ENCODE measurements at regions not wholly inside any gene's neighbourhood (a gene's known extent, or its start where the extent isn't known, plus 50 kb on each side); places are given as distances from the start of the nearest gene placed in this dataset.
"Not testable (repeated sequence)": the region's sequence is repeated elsewhere in the genome, so short reads cannot be mapped to it uniquely, and the experiment has no call there.

- no peak for ATAC-seq (ENCODE audit: poor library complexity)
- DNase-seq = no peak
- intact Hi-C loops (cut with DNase I) = no loop called here
Observed at GRCh38 chrX:43148305-43148704, 370.3 kb upstream of the PPP1R2C start.

GRCh38 chrX:43165343-43165920, 387.5 kb upstream of the PPP1R2C start:
- intact Hi-C loops (cut with DNase I) = no loop called here
- ATAC-seq (ENCODE audit: poor library complexity) = no peak
- no peak for DNase-seq

DNA sequence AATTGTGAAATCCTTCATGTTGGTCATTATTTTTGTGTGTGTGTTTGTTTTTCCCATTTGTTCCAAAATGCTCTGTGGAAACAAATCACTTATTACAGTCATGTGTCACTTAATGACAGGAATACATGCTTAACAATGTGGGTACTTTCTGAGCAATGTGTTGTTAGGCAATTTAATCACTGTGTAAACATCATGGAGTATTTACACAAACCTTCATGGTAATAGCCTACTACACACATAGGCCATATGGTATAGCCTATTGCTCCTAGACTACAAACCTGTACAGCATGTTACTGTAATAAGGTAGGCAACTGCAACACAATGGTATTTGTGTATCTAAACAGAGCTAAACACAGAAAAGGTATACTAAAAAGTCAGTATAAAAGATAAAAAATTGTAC, 388.9 kb upstream of the PPP1R2C start:
- ATAC-seq (ENCODE audit: poor library complexity) (no peak), DNase-seq (no peak)
- intact Hi-C loops (cut with DNase I) = no loop called here

DNA sequence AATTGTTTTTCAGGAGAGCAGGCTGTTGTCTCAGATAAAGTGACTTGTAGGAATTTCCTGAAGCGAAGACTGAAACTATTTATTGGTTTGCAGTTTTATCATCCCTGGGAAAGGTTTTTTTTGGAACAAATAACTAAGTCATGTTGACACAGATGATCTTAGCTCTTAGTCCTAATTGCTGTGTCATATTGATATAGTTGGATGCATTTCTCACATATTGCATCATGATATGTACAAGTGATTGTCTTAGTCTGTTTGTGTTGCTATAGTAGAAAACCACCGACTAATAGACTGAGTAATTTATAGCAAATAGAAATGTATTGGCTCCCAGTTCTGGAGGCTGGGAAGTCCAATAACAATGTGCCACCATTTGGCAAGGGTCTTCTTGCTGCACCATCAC, 397.5 kb upstream of the PPP1R2C start:
- no peak for DNase-seq
- no peak for ATAC-seq (ENCODE audit: poor library complexity)

GRCh38 chrX:43176686-43177085, 398.7 kb upstream of the PPP1R2C start:
- no peak for DNase-seq
- intact Hi-C loops (cut with DNase I) = no loop called here
- no peak for ATAC-seq (ENCODE audit: poor library complexity)

More for the DNA sequence above, 397.5 kb upstream of the PPP1R2C start:
- intact Hi-C loops (cut with DNase I) = no loop called here

DNA sequence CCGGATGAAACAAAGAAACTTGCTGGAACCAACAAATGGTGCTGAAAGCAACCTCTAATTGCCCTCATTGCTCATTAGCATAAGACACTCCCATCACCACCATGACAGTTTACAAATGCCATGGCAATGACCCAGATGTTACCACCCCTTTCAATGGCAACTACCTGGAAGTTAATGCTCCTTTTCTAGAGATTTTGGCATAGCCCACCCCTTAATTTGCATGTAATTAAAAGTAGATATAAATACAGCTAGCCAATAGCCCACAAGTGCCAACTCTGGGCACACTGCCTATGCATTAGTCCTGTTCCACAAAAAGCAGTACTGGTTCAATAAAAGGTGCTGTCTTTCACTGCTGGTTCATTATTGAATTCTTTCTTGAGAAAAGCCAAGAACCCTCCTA, 410.3 kb upstream of the PPP1R2C start:
- DNase-seq (no peak), ATAC-seq (ENCODE audit: poor library complexity) (no peak)
- intact Hi-C loops (cut with DNase I) = no loop called here

DNA sequence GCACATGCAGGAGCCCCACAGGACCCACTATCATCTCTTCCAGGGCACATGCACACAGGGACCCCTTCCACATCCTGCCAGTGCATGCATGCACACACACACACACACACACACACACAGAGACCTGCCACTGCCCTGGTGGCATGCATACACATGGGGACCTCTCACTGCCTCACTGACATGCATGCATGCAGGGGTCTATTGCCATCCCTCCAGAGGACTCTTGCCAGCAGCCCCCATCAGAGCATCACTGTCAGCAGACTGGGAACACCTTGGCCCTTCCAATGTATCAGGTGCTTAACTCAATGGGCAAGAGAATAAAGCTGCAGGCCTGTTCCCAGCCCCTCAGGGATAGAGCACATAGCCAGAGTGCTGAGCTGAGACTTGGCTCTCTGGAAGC, 433.6 kb upstream of the PPP1R2C start:
- intact Hi-C loops (cut with DNase I) = no loop called here
- ATAC-seq (ENCODE audit: poor library complexity) = no peak
- no peak for DNase-seq

DNA sequence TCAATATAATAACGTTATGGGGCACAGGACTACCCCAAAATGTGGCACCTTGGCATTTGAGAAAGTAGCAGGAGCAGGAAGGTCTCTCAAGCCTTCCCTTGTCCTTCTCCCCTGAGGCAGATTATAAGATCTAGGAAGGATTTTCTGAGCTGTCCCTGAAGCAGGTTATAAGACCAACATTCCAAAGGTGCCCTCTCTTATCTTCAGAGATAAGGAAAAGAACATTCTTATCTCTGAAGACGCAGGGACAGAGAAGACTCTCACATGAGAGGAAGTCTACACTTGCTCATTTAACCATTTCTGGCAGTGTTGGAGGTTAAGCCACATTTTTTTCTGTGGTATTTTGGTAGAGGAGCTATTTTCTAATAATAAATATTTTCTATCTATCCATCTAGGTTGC, 437.9 kb upstream of the MAOA start:
- DNase-seq (no peak), ATAC-seq (ENCODE audit: poor library complexity) (no peak)
- intact Hi-C loops (cut with DNase I) = no loop called here

DNA sequence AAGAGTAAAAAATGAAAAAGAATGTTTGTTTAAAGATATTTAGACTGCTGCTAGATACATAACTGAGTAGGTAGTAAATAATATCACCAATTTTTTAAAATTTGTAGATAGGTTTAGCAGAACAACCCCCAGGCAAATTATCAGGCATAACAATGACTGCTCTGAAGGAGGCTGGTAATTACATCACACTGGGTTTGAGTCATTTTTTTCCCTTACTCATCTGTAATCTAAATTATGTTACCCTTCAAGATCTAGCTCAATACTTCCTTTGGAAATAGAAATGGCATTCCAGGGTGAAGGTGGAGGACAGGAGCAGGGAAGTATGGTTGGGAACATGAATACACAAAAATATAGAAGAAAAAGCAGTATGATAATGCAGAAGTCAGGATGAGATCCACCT, 431.6 kb upstream of the MAOA start:
- DNase-seq = no peak
- ATAC-seq (ENCODE audit: poor library complexity) = no peak
- intact Hi-C loops (cut with DNase I) = no loop called here

DNA sequence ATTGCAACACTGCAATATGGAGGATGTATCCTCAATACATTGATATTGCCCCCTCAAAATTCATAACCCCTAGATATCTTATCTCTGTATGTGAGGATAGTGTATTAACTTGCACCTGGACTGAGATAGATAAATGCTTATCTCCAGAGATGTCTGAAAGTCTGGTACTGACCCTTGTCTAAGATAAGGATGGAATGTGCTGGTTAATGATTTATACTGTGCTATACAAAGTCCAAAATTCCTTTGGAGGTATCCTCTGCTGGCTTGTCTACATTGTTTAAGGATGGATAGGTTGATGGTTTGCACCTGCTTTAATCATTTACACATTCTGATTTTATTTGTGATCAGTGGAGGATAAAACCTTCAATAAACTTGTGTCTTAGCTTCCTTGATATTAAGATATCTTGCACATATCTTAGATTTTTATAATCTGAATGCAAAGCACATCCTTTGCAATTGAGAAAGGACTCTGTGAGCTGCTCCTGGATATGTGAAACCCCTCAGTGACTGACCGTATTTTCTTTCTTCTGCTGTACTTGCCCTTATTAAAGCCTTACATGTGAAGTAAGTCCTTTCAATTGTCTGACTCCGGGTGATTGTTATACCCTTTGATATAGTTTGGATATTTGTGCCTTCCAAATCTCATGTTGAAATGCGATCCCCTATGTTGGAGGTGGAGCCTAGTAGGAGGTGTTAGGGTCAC, 430.3 kb upstream of the MAOA start:
- DNase-seq (no peak), ATAC-seq (ENCODE audit: poor library complexity) (no peak)
- intact Hi-C loops (cut with DNase I) = no loop called here

DNA sequence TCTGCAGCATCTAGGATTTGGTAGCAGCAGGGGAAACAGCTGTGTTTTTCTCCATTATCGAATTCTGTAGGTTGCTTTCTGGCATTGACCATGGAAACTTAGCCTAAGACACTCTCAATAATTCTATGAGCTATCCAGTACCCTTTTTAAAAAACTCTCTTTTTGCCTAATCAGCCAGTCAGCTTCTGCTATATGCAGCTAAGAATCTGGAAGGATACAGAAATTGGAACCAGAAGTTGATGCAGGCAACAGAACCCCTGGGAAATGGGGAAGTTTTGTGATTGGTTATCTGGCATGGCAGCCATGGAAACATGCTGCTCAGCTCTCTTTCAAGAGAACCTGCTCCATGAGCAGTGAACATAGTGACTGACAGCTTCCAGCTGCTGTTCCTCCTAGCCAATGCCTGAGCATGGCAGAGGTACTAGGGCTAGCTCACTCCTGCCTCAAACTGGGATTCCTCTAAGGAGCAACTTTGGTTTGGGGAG, 417.6 kb upstream of the MAOA start:
- ATAC-seq (ENCODE audit: poor library complexity) = no peak

DNA sequence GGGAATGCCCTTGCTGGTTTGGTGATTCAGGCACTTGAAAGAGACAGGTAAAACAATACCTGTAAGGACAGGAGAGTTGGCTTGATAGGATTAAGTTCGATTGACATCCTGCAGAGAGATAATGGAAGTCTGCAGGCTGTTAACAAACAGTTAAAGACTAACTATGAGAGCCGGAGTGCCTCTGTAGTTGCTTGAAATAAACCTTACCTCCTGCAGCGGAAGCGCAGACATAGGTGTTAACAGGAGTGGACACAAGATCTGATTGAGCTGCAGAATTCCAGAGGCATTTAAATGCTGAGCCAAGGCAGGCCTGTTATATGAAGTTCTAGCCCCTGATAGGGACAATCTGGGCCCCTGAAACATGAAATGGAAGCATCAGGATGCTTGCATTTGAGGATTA, 416.7 kb upstream of the MAOA start:
- no peak for DNase-seq
- ATAC-seq (ENCODE audit: poor library complexity) = no peak
- intact Hi-C loops (cut with DNase I) = no loop called here

More for the DNA sequence above, 417.6 kb upstream of the MAOA start:
- DNase-seq = no peak
- intact Hi-C loops (cut with DNase I) = no loop called here

GRCh38 chrX:43255596-43255995, 400.5 kb upstream of the MAOA start:
- ATAC-seq (ENCODE audit: poor library complexity) = no peak
- intact Hi-C loops (cut with DNase I) = no loop called here

GRCh38 chrX:43266487-43266886, 389.6 kb upstream of the MAOA start:
- DNase-seq (no peak), ATAC-seq (ENCODE audit: poor library complexity) (no peak)
- intact Hi-C loops (cut with DNase I) = no loop called here

More at GRCh38 chrX:43255596-43255995, 400.5 kb upstream of the MAOA start:
- DNase-seq = no peak

DNA sequence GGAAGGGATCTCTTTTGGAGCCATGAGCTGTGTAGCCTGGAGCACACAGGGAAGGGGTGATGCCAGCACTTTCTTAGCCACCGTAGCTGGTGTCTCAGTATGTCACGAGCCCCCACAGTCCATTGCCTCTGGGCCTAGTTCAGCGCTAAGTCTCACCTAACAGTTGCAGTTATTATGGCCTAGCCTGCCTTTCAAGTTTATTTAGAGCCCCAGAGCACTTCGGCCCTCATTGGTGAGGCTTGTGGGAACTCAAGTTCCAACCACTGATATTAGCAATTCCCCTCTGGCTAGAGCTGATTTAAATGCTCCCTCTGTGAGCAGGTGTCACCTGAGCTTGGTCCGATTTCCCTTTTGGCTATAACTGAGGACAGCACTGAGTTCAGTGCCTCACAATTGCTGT, 388.4 kb upstream of the MAOA start:
- intact Hi-C loops (cut with DNase I) = no loop called here
- no peak for DNase-seq
- no peak for ATAC-seq (ENCODE audit: poor library complexity)

GRCh38 chrX:43269201-43269600, 386.9 kb upstream of the MAOA start:
- intact Hi-C loops (cut with DNase I) = no loop called here
- no peak for DNase-seq
- no peak for ATAC-seq (ENCODE audit: poor library complexity)

DNA sequence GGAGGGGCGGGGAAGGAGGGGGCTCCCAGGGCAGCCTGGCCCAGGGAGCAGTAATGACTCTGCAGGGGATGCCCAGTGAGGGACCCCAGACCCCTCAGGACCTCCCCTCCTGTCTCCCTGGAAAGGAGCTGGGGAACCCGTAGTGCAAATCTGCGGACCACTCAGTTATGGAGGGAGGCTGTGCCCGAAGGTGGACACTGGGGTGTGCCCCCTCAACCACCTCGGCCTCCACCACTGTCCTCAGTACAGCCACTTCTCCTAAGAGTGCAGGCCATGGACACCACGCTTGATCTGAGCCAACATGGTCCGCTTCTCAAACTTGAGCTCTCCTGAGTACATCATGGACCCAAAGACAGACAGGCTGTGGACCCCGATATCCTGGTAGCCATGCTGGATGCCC, 378.2 kb upstream of the MAOA start:
- DNase-seq (no peak), ATAC-seq (ENCODE audit: poor library complexity) (no peak)
- intact Hi-C loops (cut with DNase I) = no loop called here

DNA sequence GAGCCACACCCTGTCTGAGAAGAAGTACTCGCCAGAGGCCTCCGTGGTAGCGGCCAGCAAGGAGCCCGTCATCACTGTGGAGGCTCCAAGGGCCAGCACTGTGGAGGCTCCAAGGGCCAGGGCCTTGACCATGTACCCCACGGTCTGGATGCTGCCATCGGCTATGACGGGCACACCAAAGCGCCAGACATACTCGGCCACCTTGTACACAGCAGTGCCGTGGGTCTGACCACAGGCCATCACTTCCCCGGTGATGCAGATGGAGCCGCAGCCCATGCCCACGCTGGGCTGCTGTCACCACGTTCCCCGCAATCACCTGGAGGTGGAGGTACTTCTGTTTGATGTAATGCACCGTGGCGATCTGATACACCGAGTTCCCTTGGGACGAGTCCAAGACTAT, 377.7 kb upstream of the MAOA start:
- intact Hi-C loops (cut with DNase I) = no loop called here
- DNase-seq (no peak), ATAC-seq (ENCODE audit: poor library complexity) (no peak)

DNA sequence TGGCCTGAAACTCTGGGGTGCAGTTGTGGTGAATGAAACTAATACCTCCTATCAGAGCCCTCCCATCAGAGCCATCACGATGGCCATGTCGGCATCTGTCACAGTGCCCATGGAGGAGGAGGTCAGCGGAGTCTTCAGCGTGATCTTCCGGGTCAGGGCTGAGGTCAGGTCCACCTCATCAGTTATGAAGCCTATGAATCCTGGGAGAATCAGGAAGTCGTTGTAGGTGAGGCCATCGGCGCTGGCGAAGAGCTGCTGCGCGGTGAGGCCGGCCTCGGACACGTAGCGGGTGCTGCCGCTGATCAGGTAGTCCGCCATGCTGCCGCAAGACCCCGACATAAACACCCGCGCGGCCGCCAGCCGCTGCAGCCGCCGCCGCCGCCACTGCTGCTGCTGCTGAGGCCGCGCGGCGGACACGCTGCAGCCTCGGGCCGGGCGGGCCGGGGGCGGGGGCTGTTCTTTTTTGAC, 376.7 kb upstream of the MAOA start:
- intact Hi-C loops (cut with DNase I) = no loop called here
- no peak for DNase-seq
- ATAC-seq (ENCODE audit: poor library complexity) = no peak

- intact Hi-C loops (cut with DNase I) = no loop called here
- peak; percentile 57 for ATAC-seq (ENCODE audit: poor library complexity)
- no peak for DNase-seq
Observed at GRCh38 chrX:43283187-43283586, 372.9 kb upstream of the MAOA start.

GRCh38 chrX:43311625-43312024, 344.5 kb upstream of the MAOA start:
- DNase-seq; ATAC-seq (ENCODE audit: poor library complexity); intact Hi-C loops (cut with DNase I): not testable (repeated sequence)

All from Right ventricle myocardium superior (tissue), 1 donor.